Lower lobe of right lung (tissue), 2 donors: ENCODE measurements at regions not wholly inside any gene's neighbourhood (a gene's known extent, or its start where the extent isn't known, plus 50 kb on each side); places are given as distances from the start of the nearest gene placed in this dataset.

Experiments used
- ATAC-seq, 2 donors: fragments of 200-7000 bp; cut with Tn5 transposase; one replicate each; pipeline ENCODE4 v1.9.1; 2020 to 2022; ENCODE audit warnings: mild to moderate bottlenecking in 2 of 2, moderate library complexity in 2 of 2
- DNase-seq: peaks from one replicate; pipeline ENCODE4 v3.0.0-alpha.2; 2020
- H3K27ac ChIP-seq: fragments of 200-600 bp; one replicate; pipeline ENCODE4 v1.8.0; 2022
- H3K27me3 ChIP-seq: fragments of 200-600 bp; one replicate; pipeline ENCODE4 v1.8.0; 2022; ENCODE audit warnings: low read depth
- H3K36me3 ChIP-seq: fragments of 200-600 bp; one replicate; pipeline ENCODE4 v1.8.0; 2022; ENCODE audit warnings: mild to moderate bottlenecking
- H3K4me1 ChIP-seq: fragments of 200-600 bp; one replicate; pipeline ENCODE4 v1.8.0; 2022
- H3K4me3 ChIP-seq: fragments of 200-600 bp; one replicate; pipeline ENCODE4 v1.8.0; 2022; ENCODE audit warnings: mild to moderate bottlenecking
- H3K9me3 ChIP-seq: fragments of 200-600 bp; one replicate; pipeline ENCODE4 v1.8.0; 2022
- CTCF ChIP-seq: fragments of 200-600 bp; IDR thresholded peaks from one replicate; pipeline ENCODE4 v1.8.0; 2022; ENCODE audit warnings: antibody characterized with exemption, mild to moderate bottlenecking
- intact Hi-C: fragments of 100-400 bp; cut with DNase I; formaldehyde crosslinking; loops from one replicate; pipeline ENCODE4 v1.11.0; 2022
- donor health status: DM: no; HTN: yes; CAD: no; lungs with severe emphysema.

GRCh38 chr4:4625488-4625887, 83.6 kb upstream of the STX18 start:
- no peaks in the 10 kb centered on the region for H3K36me3 ChIP-seq
- H3K4me3 ChIP-seq, result no peak overlapping the region
- no peak for ATAC-seq
- intact Hi-C loops, result no loop called here
- no peaks in the 10 kb centered on the region for H3K9me3 ChIP-seq
- no peak overlapping the region for H3K27ac ChIP-seq
- TF ChIP-seq CTCF, result no peak
- no peaks in the 10 kb centered on the region for H3K27me3 ChIP-seq
- no peak for DNase-seq
- H3K4me1 ChIP-seq, result no peaks in the 10 kb centered on the region

- Histone ChIP-seq H3K36me3 (no peaks in the 10 kb centered on the region), H3K4me1 (no peaks in the 10 kb centered on the region), H3K4me3 (no peak overlapping the region), H3K9me3 (no peaks in the 10 kb centered on the region), H3K27ac (no peak overlapping the region), H3K27me3 (no peaks in the 10 kb centered on the region)
- intact Hi-C loops, result no loop called here
- no peak for TF ChIP-seq CTCF
- ATAC-seq, result no peak
- DNase-seq, result no peak
Observed at GRCh38 chr4:4624276-4624897, 82.5 kb upstream of the STX18 start.

- H3K36me3 ChIP-seq, result no peaks in the 10 kb centered on the region
- no peaks in the 10 kb centered on the region for H3K4me1 ChIP-seq
- H3K27me3 ChIP-seq, result no peaks in the 10 kb centered on the region
- intact Hi-C loops, result no loop called here
- TF ChIP-seq CTCF, result no peak
- no peaks in the 10 kb centered on the region for H3K9me3 ChIP-seq
- ATAC-seq, result no peak
- DNase-seq, result no peak
- H3K4me3 ChIP-seq, result no peak overlapping the region
- no peak overlapping the region for H3K27ac ChIP-seq
Observed at GRCh38 chr4:4619821-4620220, 78.0 kb upstream of the STX18 start.

GRCh38 chr4:4618847-4619246, 77.0 kb upstream of the STX18 start:
- no peaks in the 10 kb centered on the region for H3K27me3 ChIP-seq

GRCh38 chr4:4614925-4615678, 73.3 kb upstream of the STX18 start:
- no peak for ATAC-seq
- no peaks in the 10 kb centered on the region for H3K9me3 ChIP-seq
- intact Hi-C loops, result no loop called here
- no peaks in the 10 kb centered on the region for H3K4me1 ChIP-seq
- TF ChIP-seq CTCF, result no peak
- no peak overlapping the region for H3K4me3 ChIP-seq
- DNase-seq, result no peak
- H3K27me3 ChIP-seq, result no peaks in the 10 kb centered on the region
- H3K27ac ChIP-seq, result no peak overlapping the region
- H3K36me3 ChIP-seq, result no peaks in the 10 kb centered on the region

More at GRCh38 chr4:4618847-4619246, 77.0 kb upstream of the STX18 start:
- Histone ChIP-seq H3K4me1 (no peaks in the 10 kb centered on the region), H3K27ac (no peak overlapping the region), H3K4me3 (no peak overlapping the region), H3K36me3 (no peaks in the 10 kb centered on the region), H3K9me3 (no peaks in the 10 kb centered on the region)
- TF ChIP-seq CTCF, result no peak
- intact Hi-C loops, result no loop called here
- ATAC-seq (no peak), DNase-seq (no peak)
